Breast epithelium (tissue), 4 donors: ENCODE measurements at regions not wholly inside any gene's neighbourhood (a gene's known extent, or its start where the extent isn't known, plus 50 kb on each side); places are given as distances from the start of the nearest gene placed in this dataset.
"Not testable (repeated sequence)": the region's sequence is repeated elsewhere in the genome, so short reads cannot be mapped to it uniquely, and the experiment has no call there.

Source experiments
- DNase-seq, 2 donors: peaks; one replicate each; pipeline ENCODE4 v3.0.0-alpha.2; 2019; ENCODE audit warnings: low spot score in 2 of 2
- H3K27ac ChIP-seq, 2 donors: fragments of 200-600 bp; sonication (generic) in 1 of 2; one replicate each; pipeline ENCODE4 v1.5.1; 2016 to 2019; ENCODE audit warnings: mild to moderate bottlenecking in 1 of 2
- H3K27me3 ChIP-seq, 2 donors: fragments of 200-600 bp; sonication (generic) in 1 of 2; one replicate each; pipeline versions ENCODE4 v1.5.1 to v1.6.0; 2017 to 2019; ENCODE audit warnings: control low read depth in 1 of 2, mild to moderate bottlenecking in 1 of 2
- H3K36me3 ChIP-seq: fragments of 200-600 bp; one replicate; pipeline ENCODE4 v1.5.1; 2019
- H3K4me1 ChIP-seq, 2 donors: fragments of 200-600 bp; sonication (generic); one replicate each; pipeline ENCODE4 v1.5.1; 2016 to 2019; ENCODE audit warnings: control low read depth in 1 of 2
- H3K4me3 ChIP-seq, 3 donors: fragments of 200-600 bp; sonication (generic); 1 replicate in 2 of 3; 2 replicates in 1 of 3; pipeline ENCODE4 v1.5.1; 2016 to 2019; ENCODE audit warnings: mild to moderate bottlenecking in 3 of 3, moderate library complexity in 2 of 3
- H3K9me3 ChIP-seq, 2 donors: fragments of 200-600 bp; sonication (generic) in 1 of 2; one replicate each; pipeline ENCODE4 v1.5.1; 2016 to 2019; ENCODE audit warnings: control low read depth in 1 of 2
- POLR2A ChIP-seq: fragments of 450-650 bp; IDR thresholded peaks from one replicate; pipeline ENCODE4 v1.6.1; 2016; ENCODE audit warnings: antibody characterized with exemption, mild to moderate bottlenecking, moderate library complexity
- POLR2AphosphoS5 ChIP-seq, 3 donors: sonication (generic); formaldehyde crosslinking; IDR thresholded peaks; one replicate each; pipeline ENCODE4 v1.6.1; 2017; ENCODE audit warnings: antibody characterized with exemption in 3 of 3
- intact Hi-C: fragments of 100-400 bp; cut with DNase I; formaldehyde crosslinking; loops from one replicate; pipeline ENCODE4 v1.15.1; 2023; ENCODE audit warnings: low total_unique reads
- TF ChIP-seq, protein P1 (sequence below), 3 donors: fragments of 450-650 bp; IDR thresholded peaks; one replicate each; pipeline ENCODE4 v1.5.1; 2016 to 2017; ENCODE audit warnings: antibody characterized with exemption in 3 of 3, mild to moderate bottlenecking in 3 of 3, moderate library complexity in 3 of 3

DNA sequence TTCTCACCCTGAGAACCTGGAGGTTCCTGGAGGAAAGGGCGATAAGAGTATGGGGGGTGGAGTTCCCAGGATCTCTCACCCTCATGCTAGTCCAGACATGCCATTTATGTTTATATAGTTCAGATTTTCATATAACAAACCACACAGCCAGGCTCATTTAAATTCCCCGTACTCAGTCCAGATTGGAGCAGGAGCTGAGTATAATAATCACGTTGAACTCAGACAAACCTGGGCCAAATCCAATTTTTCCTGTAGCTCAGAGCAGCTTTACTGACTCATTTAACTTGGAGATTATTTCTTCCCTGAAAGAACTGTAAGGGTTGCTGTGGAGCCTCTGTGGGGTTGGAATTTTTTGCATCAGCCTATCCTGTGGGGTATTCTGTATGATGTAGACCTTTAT lies 660.8 kb downstream of the TMEM121 start:
- DNase-seq = no peak
- no peaks in the 10 kb centered on the region for H3K4me1 ChIP-seq
- H3K36me3 ChIP-seq = no peaks in the 10 kb centered on the region
- TF ChIP-seq POLR2AphosphoS5 (IDR thresholded peaks at IDR 0.05) (no peak), POLR2A (no peak)
- TF ChIP-seq, protein P1, sequence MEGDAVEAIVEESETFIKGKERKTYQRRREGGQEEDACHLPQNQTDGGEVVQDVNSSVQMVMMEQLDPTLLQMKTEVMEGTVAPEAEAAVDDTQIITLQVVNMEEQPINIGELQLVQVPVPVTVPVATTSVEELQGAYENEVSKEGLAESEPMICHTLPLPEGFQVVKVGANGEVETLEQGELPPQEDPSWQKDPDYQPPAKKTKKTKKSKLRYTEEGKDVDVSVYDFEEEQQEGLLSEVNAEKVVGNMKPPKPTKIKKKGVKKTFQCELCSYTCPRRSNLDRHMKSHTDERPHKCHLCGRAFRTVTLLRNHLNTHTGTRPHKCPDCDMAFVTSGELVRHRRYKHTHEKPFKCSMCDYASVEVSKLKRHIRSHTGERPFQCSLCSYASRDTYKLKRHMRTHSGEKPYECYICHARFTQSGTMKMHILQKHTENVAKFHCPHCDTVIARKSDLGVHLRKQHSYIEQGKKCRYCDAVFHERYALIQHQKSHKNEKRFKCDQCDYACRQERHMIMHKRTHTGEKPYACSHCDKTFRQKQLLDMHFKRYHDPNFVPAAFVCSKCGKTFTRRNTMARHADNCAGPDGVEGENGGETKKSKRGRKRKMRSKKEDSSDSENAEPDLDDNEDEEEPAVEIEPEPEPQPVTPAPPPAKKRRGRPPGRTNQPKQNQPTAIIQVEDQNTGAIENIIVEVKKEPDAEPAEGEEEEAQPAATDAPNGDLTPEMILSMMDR (IDR thresholded peaks at IDR 0.05) = no peak
- H3K9me3 ChIP-seq = no peaks in the 10 kb centered on the region
- H3K27ac ChIP-seq = no peak overlapping the region
- H3K4me3 ChIP-seq = no peak overlapping the region
- intact Hi-C loops = no loop called here
- no peaks in the 10 kb centered on the region for H3K27me3 ChIP-seq

DNA sequence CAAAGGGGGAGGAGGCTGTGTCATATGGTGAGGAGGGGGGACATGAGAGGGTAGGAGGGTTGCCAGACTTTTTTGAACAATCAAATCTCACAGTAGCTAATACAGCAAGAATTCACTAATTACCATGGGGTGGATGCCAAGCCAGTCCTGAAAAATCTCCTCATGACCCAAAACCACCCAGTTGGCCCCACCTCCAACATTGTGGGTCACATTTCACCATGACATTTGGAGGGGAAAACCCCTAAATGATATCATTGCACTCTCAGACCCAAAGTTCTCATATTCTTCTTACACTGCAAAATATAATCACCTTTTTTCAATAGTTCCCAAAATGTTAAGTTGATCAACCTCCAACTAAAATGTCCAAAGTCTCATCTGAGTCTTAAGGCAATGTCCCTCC lies 666.3 kb downstream of the TMEM121 start:
- H3K4me3 ChIP-seq, H3K36me3 ChIP-seq, H3K27ac ChIP-seq, DNase-seq, H3K27me3 ChIP-seq, intact Hi-C loops, H3K4me1 ChIP-seq, H3K9me3 ChIP-seq: not testable (repeated sequence)

DNA sequence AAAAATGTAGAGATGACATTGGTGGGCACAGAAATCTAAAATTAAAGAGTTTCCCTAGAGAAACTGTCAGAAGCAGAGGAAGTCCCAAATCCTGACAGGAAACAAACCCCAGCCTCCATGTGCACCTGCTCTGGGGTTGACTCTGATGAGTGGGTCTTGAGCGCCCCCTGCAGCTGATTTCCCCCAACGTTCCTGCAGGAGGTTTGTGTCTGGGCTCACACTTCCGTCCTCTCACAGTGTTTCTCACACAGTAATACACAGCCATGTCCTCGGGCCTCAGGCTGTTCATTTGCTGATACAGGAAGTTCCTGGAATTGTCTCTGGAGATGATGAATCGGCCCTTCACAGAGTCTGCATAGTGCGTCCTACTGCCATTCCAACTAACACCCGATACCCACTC lies 670.1 kb downstream of the TMEM121 start:
- H3K4me1 ChIP-seq, H3K9me3 ChIP-seq, H3K36me3 ChIP-seq, H3K27me3 ChIP-seq, DNase-seq, H3K27ac ChIP-seq, intact Hi-C loops, H3K4me3 ChIP-seq: not testable (repeated sequence)

DNA sequence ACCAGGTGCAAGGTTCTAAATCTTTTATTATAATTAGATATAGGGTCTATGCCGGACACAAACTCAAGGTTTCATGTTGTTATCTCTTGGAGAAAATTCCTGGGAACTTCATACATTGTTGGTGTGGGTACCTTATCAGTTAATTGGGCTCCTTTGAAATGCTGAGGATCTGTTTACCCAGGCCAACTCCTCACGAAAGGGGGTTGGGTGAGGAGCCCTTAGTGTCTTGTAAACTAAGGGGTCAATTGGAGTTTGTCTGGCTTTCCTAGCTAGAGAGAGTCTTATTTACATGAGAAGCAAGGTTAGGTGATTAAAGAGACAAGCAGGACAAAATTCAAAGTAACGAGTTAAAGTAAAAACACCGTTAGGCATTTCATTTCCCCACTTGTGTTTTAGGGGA lies 670.9 kb downstream of the TMEM121 start:
- intact Hi-C loops, H3K4me3 ChIP-seq, H3K4me1 ChIP-seq, H3K27ac ChIP-seq, H3K27me3 ChIP-seq, DNase-seq, H3K9me3 ChIP-seq, H3K36me3 ChIP-seq: not testable (repeated sequence)

DNA sequence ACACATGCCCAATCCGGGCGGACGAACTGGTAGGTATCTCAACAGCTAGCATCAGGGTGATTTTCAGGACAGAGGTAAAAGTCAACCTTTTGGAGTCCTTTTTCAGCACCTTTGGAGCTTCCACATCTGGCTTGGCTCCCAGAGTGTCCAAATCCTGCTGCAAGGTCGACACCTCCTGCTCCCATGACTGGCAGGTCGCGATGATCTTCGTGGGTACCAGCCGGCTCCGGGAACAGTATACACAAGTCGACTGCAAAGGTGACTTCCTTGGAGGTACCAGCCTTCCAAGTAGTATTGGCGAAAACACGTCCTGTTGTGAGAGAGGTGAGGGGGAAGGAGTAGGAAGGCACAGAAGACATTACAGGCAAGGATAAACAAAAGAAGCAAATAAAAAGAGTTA lies 672.7 kb downstream of the TMEM121 start:
- H3K27me3 ChIP-seq = peaks cover 0 to 4% of the 10 kb centered on the region in 2 donors
- intact Hi-C loops = no loop called here
- DNase-seq = no peak

DNA sequence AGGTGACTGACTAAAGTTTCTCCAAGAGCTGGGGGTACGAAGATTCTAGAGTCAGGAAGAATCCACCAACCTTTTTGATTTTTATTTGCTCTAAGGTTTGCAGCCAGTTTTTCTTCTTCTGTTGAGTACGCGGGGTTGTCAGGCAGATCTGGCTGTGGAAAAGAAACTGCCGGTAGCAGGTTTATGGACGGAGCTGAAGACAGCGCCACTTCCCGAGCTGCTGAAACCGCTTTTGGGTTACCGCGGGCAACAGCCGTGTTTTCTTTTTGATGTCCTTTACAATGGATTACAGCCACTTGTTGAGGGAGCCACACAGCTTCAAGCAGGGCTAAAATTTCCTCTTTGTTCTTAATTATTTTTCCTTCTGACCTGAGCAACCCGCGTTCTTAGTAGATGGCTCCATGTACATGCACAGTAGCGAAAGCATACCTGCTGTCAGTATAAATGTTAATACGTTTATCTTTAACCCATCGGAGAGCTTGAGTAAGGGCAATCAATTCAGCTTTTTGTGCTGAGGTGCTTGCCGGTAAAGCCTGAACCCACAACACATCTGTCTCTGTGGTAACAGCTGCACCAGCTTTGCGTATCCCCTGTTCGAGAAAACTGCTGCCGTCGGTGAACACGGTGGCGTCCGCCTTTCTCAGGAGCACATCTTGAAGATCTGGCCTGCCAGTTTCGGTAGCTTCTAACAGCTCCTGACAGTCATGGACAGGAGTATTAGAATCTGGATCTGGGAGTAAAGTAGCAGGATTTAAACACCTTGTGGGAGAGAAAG lies 674.3 kb downstream of the TMEM121 start:
- no peaks in the 10 kb centered on the region for H3K9me3 ChIP-seq
- no peak overlapping the region for H3K27ac ChIP-seq
- TF ChIP-seq POLR2AphosphoS5 (IDR thresholded peaks at IDR 0.05) (no peak), POLR2A (no peak)
- TF ChIP-seq, protein P1 (IDR thresholded peaks at IDR 0.05) = no peak
- no peak overlapping the region for H3K4me3 ChIP-seq
- intact Hi-C loops = no loop called here
- no peak for DNase-seq
- H3K36me3 ChIP-seq = no peaks in the 10 kb centered on the region
- peaks cover 0 to 4% of the 10 kb centered on the region in 2 donors for H3K27me3 ChIP-seq
- no peaks in the 10 kb centered on the region for H3K4me1 ChIP-seq

More for the DNA sequence above, 672.7 kb downstream of the TMEM121 start:
- Histone ChIP-seq H3K27ac (no peak overlapping the region), H3K4me3 (no peak overlapping the region), H3K9me3 (no peaks in the 10 kb centered on the region), H3K36me3 (no peaks in the 10 kb centered on the region), H3K4me1 (no peaks in the 10 kb centered on the region)
- TF ChIP-seq, protein P1 (IDR thresholded peaks at IDR 0.05) = no peak
- no peak for TF ChIP-seq POLR2A
- no peak for TF ChIP-seq POLR2AphosphoS5 (IDR thresholded peaks at IDR 0.05)

DNA sequence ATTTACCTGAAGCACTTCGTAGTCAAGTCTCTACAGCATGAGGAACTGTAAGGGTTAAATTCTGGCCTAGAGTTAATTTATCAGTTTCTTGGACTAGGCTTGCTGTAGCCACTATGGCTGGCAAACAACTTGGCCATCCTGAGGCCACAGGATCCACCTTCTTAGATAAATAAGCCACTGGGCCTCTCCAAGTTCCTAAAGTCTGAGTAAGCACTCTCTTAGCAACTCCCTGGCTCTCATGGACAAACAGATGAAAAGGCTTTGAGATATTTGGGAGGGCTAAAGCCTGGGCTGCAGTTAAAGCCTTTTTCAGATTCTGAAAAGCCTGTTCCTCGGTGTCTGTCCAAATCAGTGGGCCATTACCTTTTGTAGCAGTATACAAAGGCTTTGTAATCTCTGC lies 675.0 kb downstream of the TMEM121 start:
- H3K36me3 ChIP-seq = no peaks in the 10 kb centered on the region
- intact Hi-C loops = no loop called here
- H3K27me3 ChIP-seq = peaks cover 0 to 4% of the 10 kb centered on the region in 2 donors
- no peak overlapping the region for H3K27ac ChIP-seq
- H3K4me1 ChIP-seq = no peaks in the 10 kb centered on the region
- DNase-seq = no peak
- no peak for TF ChIP-seq POLR2AphosphoS5 (IDR thresholded peaks at IDR 0.05)
- H3K4me3 ChIP-seq = no peak overlapping the region
- no peaks in the 10 kb centered on the region for H3K9me3 ChIP-seq
